HCT116 (cell line): ENCODE measurements at regions not wholly inside any gene's neighbourhood (a gene's known extent, or its start where the extent isn't known, plus 50 kb on each side); places are given as distances from the start of the nearest gene placed in this dataset.

ENCODE experiments used
- ATAC-seq: fragments of 200-7000 bp; cut with Tn5 transposase; 2 replicates; pipeline ENCODE4 v1.9.1; 2020; ENCODE audit warnings: mild to moderate bottlenecking, moderate library complexity
- BruUV-seq: library from RNA; stranded (reverse); fragments of 400-500 nt; replicated peaks from 2 replicates; lab custom pipeline; 2021; lab: Mats Ljungman, UMichigan
- CTCF ChIA-PET: fragments of 300-600 bp; sonication (Branson Sonifier 250); formaldehyde crosslinking; loops from one replicate; lab custom pipeline; 2021; ENCODE audit warnings: antibody characterized with exemption; lab: Charles Lee
- POLR2A ChIA-PET: fragments of 300-600, 350-600 bp; sonication (Branson Sonifier 250); formaldehyde crosslinking; loops from one replicate; lab custom pipeline; 2021; ENCODE audit warnings: antibody characterized with exemption; lab: Charles Lee
- RAD21 ChIA-PET, 2 experiments: fragments of 300-600 bp; sonication (Branson Sonifier 250); formaldehyde crosslinking; loops; one replicate each; lab custom pipeline; 2023; ENCODE audit warnings: low total read pairs in 2 of 2; ENCODE audit not compliant: uncharacterized antibody in 2 of 2, unreplicated experiment in 2 of 2, low non-redundant PET in 1 of 2; lab: Charles Lee
- DNase-seq: peaks from one replicate; pipeline ENCODE4 v3.0.0-alpha.2; 2010; ENCODE audit warnings: low read depth, low spot score
- H2AFZ ChIP-seq: fragments of 200-600 bp; shearing (Covaris generic), sonication (generic); 2 replicates; pipeline ENCODE4 v1.6.1; 2017; ENCODE audit warnings: low read depth, mixed run types, mixed read lengths, antibody characterized with exemption, low read length; ENCODE audit not compliant: poor library complexity, severe bottlenecking
- H3K27ac ChIP-seq: 2 replicates; pipeline ENCODE4 v1.5.1; 2012; ENCODE audit warnings: low read depth, low read length
- H3K27me3 ChIP-seq: fragments of 200-600 bp; sonication (generic); 2 replicates; pipeline ENCODE4 v1.6.1; 2016; ENCODE audit warnings: mixed run types, low read length, mixed read lengths; ENCODE audit not compliant: insufficient read depth
- H3K36me3 ChIP-seq, 2 experiments: fragments of 200-500 bp in 1 of 2; fragments of 200-600 bp in 1 of 2; sonication (Bioruptor generic) in 1 of 2; sonication (generic) in 1 of 2; 2 replicates each; pipeline versions ENCODE4 v1.5.1 to v1.6.1; 2014 to 2016; ENCODE audit warnings: low read length in 2 of 2, inconsistent platforms in 1 of 2, mixed read lengths in 1 of 2, mixed run types in 1 of 2; ENCODE audit not compliant: insufficient read depth in 2 of 2, control insufficient read depth in 1 of 2
- H3K4me1 ChIP-seq, 2 experiments: fragments of 200-600 bp in 1 of 2; sonication (generic) in 1 of 2; 2 replicates each; pipeline versions ENCODE4 v1.5.1 to v1.6.1; 2012 to 2017; ENCODE audit warnings: low read length in 2 of 2, inconsistent platforms in 1 of 2, mild to moderate bottlenecking in 1 of 2, mixed read lengths in 1 of 2, mixed run types in 1 of 2, moderate library complexity in 1 of 2; ENCODE audit not compliant: insufficient read depth in 2 of 2, control insufficient read depth in 1 of 2
- H3K4me2 ChIP-seq: fragments of 200-600 bp; sonication (generic); 2 replicates; pipeline ENCODE4 v1.6.1; 2017; ENCODE audit warnings: mixed run types, low read length, mixed read lengths
- H3K4me3 ChIP-seq, 2 experiments: fragments of 200-600 bp in 1 of 2; sonication (generic) in 1 of 2; replicated peaks in 1 of 2; 2 replicates each; pipeline ENCODE4 v1.5.1; 2011 to 2016; ENCODE audit warnings: low read length in 2 of 2, control low read depth in 1 of 2, low read depth in 1 of 2, mild to moderate bottlenecking in 1 of 2, mixed read lengths in 1 of 2, mixed run types in 1 of 2
- H3K79me2 ChIP-seq: fragments of 200-600 bp; sonication (generic); 2 replicates; pipeline ENCODE4 v1.6.1; 2017; ENCODE audit warnings: mild to moderate bottlenecking, mixed run types, low read length, moderate library complexity, mixed read lengths; ENCODE audit not compliant: insufficient read depth
- H3K9ac ChIP-seq: fragments of 200-600 bp; sonication (generic); 2 replicates; pipeline ENCODE4 v1.6.1; 2016; ENCODE audit warnings: low read length, mixed read lengths
- H3K9me2 ChIP-seq: fragments of 200-600 bp; sonication (generic), shearing (Covaris generic); 2 replicates; pipeline ENCODE4 v1.6.1; 2017; ENCODE audit warnings: mixed run types, mild to moderate bottlenecking, moderate library complexity; ENCODE audit not compliant: insufficient read depth
- H3K9me3 ChIP-seq, 2 experiments: fragments of 200-500 bp in 1 of 2; fragments of 200-600 bp in 1 of 2; sonication (Bioruptor generic) in 1 of 2; sonication (generic) in 1 of 2; 2 replicates each; pipeline ENCODE4 v1.6.1; 2014 to 2017; ENCODE audit warnings: low read length in 2 of 2, mixed read lengths in 2 of 2, inconsistent platforms in 1 of 2, low read depth in 1 of 2, mild to moderate bottlenecking in 1 of 2, mixed run types in 1 of 2, moderate library complexity in 1 of 2; ENCODE audit not compliant: control insufficient read depth in 1 of 2, insufficient read depth in 1 of 2
- H4K20me1 ChIP-seq: fragments of 200-600 bp; sonication (generic), shearing (Covaris generic); 2 replicates; pipeline ENCODE4 v1.6.1; 2017; ENCODE audit warnings: mixed run types, mild to moderate bottlenecking, moderate library complexity; ENCODE audit not compliant: insufficient read depth
- CBX3 ChIP-seq: IDR thresholded peaks from 2 replicates; pipeline ENCODE4 v1.6.1; 2012; ENCODE audit warnings: low read depth
- CEBPB ChIP-seq: IDR thresholded peaks from 2 replicates; pipeline ENCODE4 v1.6.1; 2012; ENCODE audit warnings: low read depth
- CTCF ChIP-seq, 3 experiments: fragments of 200-600 bp in 1 of 3; sonication (generic) in 1 of 3; IDR thresholded peaks in 2 of 3; conservative IDR thresholded peaks in 1 of 3; 2 replicates each; pipeline ENCODE4 v1.5.1; 2012 to 2017; ENCODE audit warnings: low read depth in 2 of 3, low read length in 2 of 3, antibody characterized with exemption in 1 of 3, borderline replicate concordance in 1 of 3, control low read depth in 1 of 3, mild to moderate bottlenecking in 1 of 3, mixed read lengths in 1 of 3, mixed run types in 1 of 3, moderate library complexity in 1 of 3; ENCODE audit not compliant: insufficient read depth in 1 of 3
- ELF1 ChIP-seq: IDR thresholded peaks from 2 replicates; pipeline ENCODE4 v1.6.1; 2012; ENCODE audit warnings: low read depth, borderline replicate concordance
- FOSL1 ChIP-seq: IDR thresholded peaks from 2 replicates; pipeline ENCODE4 v1.6.1; 2012; ENCODE audit warnings: low read depth
- JUND ChIP-seq: IDR thresholded peaks from 2 replicates; pipeline ENCODE4 v1.6.1; 2012
- RAD21 ChIP-seq: IDR thresholded peaks from 2 replicates; pipeline ENCODE4 v1.6.1; 2012; ENCODE audit warnings: low read depth, mild to moderate bottlenecking
- SRF ChIP-seq: IDR thresholded peaks from 2 replicates; pipeline ENCODE4 v1.6.1; 2012; ENCODE audit warnings: low read depth
- TCF7L2 ChIP-seq: IDR thresholded peaks from 2 replicates; pipeline ENCODE4 v1.7.0; 2011; ENCODE audit warnings: borderline replicate concordance, inconsistent platforms; ENCODE audit not compliant: insufficient read depth, insufficient read length; ENCODE audit errors: extremely low read depth
- YY1 ChIP-seq: IDR thresholded peaks from 2 replicates; pipeline ENCODE4 v1.6.1; 2011; ENCODE audit warnings: low read length, low read depth, moderate library complexity, mild to moderate bottlenecking; ENCODE audit not compliant: insufficient replicate concordance; ENCODE audit errors: extremely low read depth
- ZNF274 ChIP-seq: fragments of 200-500 bp; sonication (Bioruptor generic); IDR thresholded peaks from 2 replicates; pipeline ENCODE4 v1.6.1; 2014; ENCODE audit warnings: mild to moderate bottlenecking, low read depth, low read length, inconsistent platforms
- intact Hi-C: fragments of 100-400 bp; cut with micrococcal nuclease; formaldehyde crosslinking; loops from 2 replicates; pipeline ENCODE4 v1.10.0; 2022
- TF ChIP-seq, protein P1 (sequence below): IDR thresholded peaks from 2 replicates; pipeline ENCODE4 v1.6.1; 2011; ENCODE audit warnings: mild to moderate bottlenecking, low read length, moderate library complexity; ENCODE audit not compliant: insufficient replicate concordance; ENCODE audit errors: extremely low read depth

DNA sequence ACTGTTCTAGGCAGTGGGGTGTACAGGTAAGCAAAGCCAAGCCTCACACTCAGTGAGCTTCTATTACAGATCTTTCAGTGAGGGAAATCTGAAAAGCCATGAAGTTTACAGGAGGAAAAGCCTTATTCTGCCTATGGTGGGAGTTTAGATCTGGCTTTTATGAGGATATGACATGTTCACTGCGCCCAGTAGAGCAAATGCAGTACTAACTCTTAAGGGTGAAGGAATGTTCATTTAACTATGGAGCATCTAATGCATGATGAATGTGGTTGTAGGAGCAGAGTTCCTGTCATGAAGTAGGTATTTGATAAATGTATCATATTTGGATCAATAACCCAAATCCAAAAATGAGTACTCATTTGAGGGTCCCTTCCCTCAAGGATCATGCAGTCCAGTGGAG lies 230.2 kb upstream of the PAPPA start:
- Histone ChIP-seq H3K4me1 (no peaks in the 10 kb centered on the region), H3K27ac (no peak overlapping the region), H3K9me2 (no peaks in the 10 kb centered on the region), H3K27me3 (no peaks in the 10 kb centered on the region; the same call in 1 of the 2 replicates), H3K4me3 (no peak overlapping the region), H3K9me3 (no peaks in the 10 kb centered on the region), H3K79me2 (no peaks in the 10 kb centered on the region), H3K4me2 (no peak overlapping the region), H3K36me3 (no peaks in the 10 kb centered on the region), H2AFZ (no peak overlapping the region), H4K20me1 (no peaks in the 10 kb centered on the region; the same call in 1 of the 2 replicates), H3K9ac (no peak overlapping the region)
- ATAC-seq (no peak), DNase-seq (no peak)
- ChIA-PET RAD21 (no interaction called here), POLR2A (no interaction called here), CTCF (no interaction called here)
- intact Hi-C loops = no loop called here
- no peak for TF ChIP-seq ZNF274
- no peak for TF ChIP-seq TCF7L2
- no peak for TF ChIP-seq YY1
- TF ChIP-seq RAD21 = no peak
- no peak for TF ChIP-seq FOSL1
- no peak for TF ChIP-seq CTCF (IDR thresholded peaks at IDR 0.05 in 2 of 3, conservative IDR thresholded peaks at IDR 0.05 in 1 of 3; ENCODE audit: borderline replicate concordance in 1 of 3, insufficient read depth in 1 of 3, low read depth in 2 of 3, low read length in 2 of 3)
- TF ChIP-seq CBX3 = no peak
- TF ChIP-seq, protein P1, sequence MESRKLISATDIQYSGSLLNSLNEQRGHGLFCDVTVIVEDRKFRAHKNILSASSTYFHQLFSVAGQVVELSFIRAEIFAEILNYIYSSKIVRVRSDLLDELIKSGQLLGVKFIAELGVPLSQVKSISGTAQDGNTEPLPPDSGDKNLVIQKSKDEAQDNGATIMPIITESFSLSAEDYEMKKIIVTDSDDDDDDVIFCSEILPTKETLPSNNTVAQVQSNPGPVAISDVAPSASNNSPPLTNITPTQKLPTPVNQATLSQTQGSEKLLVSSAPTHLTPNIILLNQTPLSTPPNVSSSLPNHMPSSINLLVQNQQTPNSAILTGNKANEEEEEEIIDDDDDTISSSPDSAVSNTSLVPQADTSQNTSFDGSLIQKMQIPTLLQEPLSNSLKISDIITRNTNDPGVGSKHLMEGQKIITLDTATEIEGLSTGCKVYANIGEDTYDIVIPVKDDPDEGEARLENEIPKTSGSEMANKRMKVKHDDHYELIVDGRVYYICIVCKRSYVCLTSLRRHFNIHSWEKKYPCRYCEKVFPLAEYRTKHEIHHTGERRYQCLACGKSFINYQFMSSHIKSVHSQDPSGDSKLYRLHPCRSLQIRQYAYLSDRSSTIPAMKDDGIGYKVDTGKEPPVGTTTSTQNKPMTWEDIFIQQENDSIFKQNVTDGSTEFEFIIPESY = no peak
- no peak for TF ChIP-seq JUND
- TF ChIP-seq CEBPB = no peak
- no peak for TF ChIP-seq ELF1
- TF ChIP-seq SRF = no peak
- BruUV-seq = no TSS peak
